Uterus (tissue), 2 donors: ENCODE measurements at regions not wholly inside any gene's neighbourhood (a gene's known extent, or its start where the extent isn't known, plus 50 kb on each side); places are given as distances from the start of the nearest gene placed in this dataset.

ENCODE experiments used
- POLR2A ChIP-seq, 2 donors: fragments of 450-650 bp; IDR thresholded peaks; one replicate each; pipeline ENCODE4 v1.6.1; 2016; ENCODE audit warnings: antibody characterized with exemption in 2 of 2, mild to moderate bottlenecking in 1 of 2, moderate library complexity in 1 of 2
- TF ChIP-seq, protein P1 (sequence below), 4 experiments: fragments of 200-600 bp in 2 of 4; fragments of 450-650 bp in 2 of 4; sonication (generic) in 2 of 4; IDR thresholded peaks; one replicate each; pipeline ENCODE4 v1.5.1; 2016 to 2019; ENCODE audit warnings: antibody characterized with exemption in 4 of 4, mild to moderate bottlenecking in 2 of 4, moderate library complexity in 1 of 4

DNA sequence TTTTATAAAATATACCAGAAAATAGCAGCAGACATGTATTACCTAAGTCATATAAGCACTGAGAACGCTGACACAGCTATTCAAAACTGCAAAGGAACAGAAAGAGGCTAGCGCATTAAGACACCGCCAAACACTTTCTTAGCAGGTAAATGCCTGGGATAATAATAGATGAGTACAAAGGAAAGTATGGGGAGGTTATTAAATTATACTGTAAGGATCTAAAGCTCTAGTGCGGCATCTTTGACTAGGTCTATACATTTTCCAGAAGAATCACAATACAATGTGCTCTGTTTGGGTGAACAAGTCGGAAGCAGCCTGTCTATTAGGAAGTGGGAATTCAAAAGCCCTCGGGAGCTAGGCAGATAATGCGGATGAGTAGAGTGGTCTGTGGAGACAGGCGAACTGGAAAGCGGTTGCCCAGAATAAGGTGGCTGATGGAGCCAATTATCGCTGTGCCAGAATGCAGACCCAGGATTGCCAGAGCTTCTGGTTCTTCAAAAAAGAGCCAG, 443.6 kb upstream of the TENM3 start:
- TF ChIP-seq, protein P1, sequence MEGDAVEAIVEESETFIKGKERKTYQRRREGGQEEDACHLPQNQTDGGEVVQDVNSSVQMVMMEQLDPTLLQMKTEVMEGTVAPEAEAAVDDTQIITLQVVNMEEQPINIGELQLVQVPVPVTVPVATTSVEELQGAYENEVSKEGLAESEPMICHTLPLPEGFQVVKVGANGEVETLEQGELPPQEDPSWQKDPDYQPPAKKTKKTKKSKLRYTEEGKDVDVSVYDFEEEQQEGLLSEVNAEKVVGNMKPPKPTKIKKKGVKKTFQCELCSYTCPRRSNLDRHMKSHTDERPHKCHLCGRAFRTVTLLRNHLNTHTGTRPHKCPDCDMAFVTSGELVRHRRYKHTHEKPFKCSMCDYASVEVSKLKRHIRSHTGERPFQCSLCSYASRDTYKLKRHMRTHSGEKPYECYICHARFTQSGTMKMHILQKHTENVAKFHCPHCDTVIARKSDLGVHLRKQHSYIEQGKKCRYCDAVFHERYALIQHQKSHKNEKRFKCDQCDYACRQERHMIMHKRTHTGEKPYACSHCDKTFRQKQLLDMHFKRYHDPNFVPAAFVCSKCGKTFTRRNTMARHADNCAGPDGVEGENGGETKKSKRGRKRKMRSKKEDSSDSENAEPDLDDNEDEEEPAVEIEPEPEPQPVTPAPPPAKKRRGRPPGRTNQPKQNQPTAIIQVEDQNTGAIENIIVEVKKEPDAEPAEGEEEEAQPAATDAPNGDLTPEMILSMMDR (IDR thresholded peaks at IDR 0.05): no peak
- TF ChIP-seq POLR2A (IDR thresholded peaks at IDR 0.05): no peak
